Right lung (tissue), 2 donors: ENCODE measurements at regions not wholly inside any gene's neighbourhood (a gene's known extent, or its start where the extent isn't known, plus 50 kb on each side); places are given as distances from the start of the nearest gene placed in this dataset.
"Not testable (repeated sequence)": the region's sequence is repeated elsewhere in the genome, so short reads cannot be mapped to it uniquely, and the experiment has no call there.

Source experiments
- DNase-seq, 2 donors: peaks; one replicate each; pipeline ENCODE4 v3.0.0-alpha.2; 2013

DNA sequence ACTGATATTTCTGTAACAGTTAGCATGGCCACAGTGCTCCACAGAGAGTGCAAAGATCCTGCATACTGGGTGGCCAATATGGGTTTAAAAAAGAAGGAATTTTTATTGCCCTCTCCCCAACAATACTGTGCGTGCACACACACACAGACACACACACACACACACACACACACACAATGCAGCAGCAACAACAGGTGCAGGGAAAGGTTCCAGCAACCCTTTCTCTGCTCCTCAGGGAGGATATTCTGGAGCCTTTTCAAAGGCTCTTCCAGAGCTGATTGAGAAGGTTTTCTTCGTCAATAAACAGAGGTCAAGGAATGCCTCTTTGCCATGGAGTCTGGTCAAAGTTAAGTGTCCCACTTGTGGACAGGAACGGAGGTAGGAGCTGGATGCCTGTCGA is 84.8 kb upstream of the ZFP42 start:
- DNase-seq, result no peak

- DNase-seq, result not testable (repeated sequence)
Measured at GRCh38 chr4:187915406-187915805, 80.2 kb upstream of the ZFP42 start.

DNA sequence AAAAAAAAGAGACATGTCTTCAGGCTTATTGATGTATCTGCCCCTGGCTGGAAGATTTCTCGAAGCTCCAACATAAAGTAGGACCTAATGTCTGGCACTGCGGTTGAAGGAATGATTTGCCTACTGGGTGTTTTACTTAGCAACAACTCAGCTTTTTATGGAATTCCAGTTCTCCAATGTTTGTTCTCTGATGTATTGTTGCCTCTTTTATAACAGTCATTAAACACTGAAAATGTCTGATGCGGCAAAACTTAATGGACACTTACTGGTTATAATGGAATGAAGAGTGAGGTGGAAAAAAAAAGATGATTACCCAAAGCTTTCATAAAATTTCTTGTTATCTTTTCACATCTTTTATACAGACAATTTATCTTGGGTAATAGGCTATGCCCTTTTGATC is 75.6 kb upstream of the ZFP42 start:
- no peak for DNase-seq

DNA sequence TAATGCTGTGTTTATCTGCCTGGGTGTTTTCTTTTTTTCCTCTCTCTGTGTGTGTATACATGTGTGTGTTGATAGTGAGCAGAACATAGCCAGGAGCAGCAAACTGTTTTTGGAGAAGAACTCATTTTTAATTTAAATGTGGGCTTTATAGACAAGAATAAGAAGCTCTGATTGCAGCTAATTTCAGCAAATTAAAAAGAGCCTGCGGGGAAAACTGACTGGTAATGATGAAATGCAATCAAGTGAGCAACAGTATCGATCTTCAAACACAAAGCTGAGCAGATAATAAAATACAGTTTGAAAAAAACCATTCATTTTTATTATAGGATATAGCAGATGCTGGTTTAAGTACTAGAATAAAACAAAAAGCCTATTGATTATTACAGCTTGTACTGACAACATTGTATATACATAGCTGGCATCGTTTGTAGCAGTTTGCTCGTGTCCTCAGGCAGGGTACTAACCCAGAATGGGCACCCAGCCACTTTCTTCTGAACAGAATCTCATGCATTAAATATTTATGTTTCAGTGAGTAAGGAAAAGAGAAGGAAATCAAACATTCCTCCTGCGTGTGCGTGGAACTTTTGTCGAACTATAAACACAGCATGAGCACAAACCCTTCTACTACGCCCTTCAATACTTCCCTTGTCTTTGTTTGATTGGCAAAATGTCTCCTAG is 73.5 kb upstream of the ZFP42 start:
- no peak for DNase-seq

DNA sequence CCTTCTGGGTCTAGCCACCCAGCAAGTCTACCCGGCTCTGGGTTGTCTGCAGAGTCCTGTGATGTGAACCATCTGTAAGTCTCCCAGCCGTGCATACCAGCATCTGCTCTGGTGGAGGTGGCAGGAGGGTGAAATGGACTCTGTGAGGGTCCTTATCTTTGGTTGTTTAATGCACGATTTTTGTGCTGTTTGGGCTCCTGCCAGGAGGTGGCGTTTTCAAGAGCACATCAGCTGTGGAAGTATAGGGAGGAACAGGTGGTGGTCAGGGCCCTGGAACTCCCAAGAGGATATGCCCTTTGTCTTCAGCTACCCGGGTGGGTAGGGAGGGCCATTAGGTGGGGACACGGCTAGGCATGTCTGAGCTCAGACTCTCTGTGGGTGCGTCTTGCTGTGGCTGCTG is 66.5 kb upstream of the ZFP42 start:
- DNase-seq, result no peak

DNA sequence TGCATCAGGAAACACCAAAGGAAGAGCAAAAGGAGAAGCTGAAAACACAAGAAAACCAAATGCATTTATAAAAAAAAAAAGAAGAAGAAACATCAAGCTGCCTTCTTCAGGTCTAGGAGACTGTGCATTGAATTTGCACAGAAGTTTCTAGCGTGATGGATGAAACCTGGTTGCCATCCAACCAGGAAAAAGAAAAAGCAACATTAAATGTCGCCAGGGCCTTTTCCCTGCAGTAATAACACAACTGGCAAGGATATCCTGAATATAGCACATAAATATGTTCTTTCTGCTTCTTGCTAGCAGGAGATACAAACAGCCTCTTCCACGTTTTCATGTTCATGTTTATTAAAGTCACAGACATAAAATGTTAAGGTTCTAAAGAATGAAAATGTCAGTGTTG is 60.8 kb upstream of the ZFP42 start:
- no peak for DNase-seq

GRCh38 chr4:187937557-187937956 is 58.0 kb upstream of the ZFP42 start:
- no peak for DNase-seq

DNA sequence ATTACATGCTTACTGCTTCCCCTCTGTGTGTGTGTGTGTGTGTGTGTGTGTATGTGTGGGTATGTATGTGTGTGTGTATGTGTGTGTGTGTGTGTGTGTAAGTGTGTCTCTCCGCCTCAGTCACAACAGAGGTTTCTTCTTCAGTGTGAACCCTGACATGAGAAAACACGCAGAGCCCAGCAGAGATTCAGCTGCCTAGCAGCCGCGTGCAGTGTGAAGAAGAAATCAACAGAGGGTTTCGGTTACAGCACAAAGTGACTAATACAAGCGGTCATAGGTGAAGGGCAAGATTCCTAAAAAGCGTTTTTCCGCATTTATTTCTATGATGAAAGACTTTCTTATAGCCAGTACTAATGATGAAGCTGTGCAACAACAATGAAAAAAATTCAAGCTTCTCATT is 55.3 kb upstream of the ZFP42 start:
- no peak for DNase-seq

DNA sequence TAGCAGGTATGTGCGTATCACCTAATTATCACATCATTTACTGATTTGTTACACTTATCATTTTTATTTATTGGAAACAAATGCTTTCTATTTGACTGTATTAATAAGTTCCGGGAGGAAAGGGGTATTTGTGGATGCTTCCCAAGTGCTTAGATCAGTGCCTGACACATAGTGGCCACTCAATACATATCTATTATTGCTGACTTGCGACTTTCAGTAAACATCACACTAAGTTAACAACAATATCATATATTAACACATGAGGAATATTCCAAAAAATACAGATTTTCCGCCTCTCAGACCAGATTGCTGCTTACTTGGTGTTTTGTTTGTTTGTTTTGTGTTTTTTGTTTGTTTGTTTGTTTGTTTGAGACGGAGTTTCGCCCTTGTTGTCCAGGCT is 52.6 kb upstream of the ZFP42 start:
- DNase-seq, result no peak

DNA sequence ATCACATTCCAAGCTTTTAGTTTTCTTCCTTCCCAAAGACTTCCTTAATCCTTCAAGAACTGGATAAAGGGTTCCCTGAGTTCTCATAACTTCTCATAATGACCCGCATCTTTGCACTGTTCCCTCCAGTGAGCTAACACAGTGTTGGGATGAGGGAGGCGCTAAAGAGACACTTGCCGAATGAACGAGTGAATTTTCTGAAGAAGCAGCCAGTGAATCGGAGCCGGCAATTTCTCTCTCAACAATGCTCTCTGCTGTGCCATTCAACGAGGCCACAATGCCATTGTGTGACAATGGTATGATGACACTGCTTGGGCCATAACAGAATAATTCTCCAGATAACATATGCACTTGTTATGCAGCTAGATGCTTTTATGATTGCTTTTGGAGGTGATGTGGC is 51.4 kb upstream of the ZFP42 start:
- DNase-seq, result no peak
